ENCODE measurements at regions not wholly inside any gene's neighbourhood (a gene's known extent, or its start where the extent isn't known, plus 50 kb on each side); places are given as distances from the start of the nearest gene placed in this dataset.

DNA sequence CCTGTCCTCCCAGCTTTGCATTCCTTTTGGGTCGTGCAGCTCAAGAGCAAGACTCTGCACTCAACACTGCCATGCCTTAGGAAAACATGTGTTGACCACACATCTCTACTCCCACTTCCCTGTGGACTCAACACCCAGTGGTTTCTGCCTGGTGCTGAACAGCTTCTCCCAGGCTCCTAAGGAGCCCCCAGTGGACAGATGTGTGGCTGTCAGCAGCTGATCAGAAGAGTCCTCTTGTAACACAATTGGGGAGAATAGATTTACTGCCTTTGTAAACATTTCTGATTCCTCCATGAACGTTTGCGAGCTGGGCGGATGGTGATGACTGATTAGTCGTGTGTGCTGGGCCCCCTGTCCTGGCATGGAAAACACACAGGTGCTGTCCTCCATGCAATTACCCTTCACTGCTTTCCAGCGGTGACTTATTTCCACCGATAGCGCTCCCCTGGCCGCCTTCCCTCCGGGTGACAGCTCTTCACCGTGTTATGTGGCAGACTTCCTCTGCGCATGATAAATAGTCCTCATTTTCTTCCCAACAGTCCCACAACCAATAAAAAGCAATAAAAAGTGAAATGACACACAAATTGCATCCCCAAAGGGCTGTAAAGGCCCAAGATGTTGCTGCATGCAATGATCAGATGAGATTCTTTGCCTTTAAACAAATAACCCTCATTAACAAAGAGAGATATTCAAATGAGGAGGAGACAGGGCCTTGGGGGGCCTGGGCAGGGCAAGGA is 249.4 kb upstream of the AJAP1 start:
- no peaks in the 10 kb centered on the region for H3K9me3 ChIP-seq (replicated peaks)
- no peaks in the 10 kb centered on the region for H3K4me1 ChIP-seq
- peaks cover 34% of the 10 kb centered on the region for H3K27me3 ChIP-seq (ENCODE audit: low read depth)
- no peaks in the 10 kb centered on the region for H3K36me3 ChIP-seq
- DNase-seq, result no peak
- H3K27ac ChIP-seq (replicated peaks), result no peak overlapping the region
- H3K4me3 ChIP-seq, result no peak overlapping the region
- intact Hi-C loops (cut with micrococcal nuclease), result no loop called here
- TF ChIP-seq, protein P1, sequence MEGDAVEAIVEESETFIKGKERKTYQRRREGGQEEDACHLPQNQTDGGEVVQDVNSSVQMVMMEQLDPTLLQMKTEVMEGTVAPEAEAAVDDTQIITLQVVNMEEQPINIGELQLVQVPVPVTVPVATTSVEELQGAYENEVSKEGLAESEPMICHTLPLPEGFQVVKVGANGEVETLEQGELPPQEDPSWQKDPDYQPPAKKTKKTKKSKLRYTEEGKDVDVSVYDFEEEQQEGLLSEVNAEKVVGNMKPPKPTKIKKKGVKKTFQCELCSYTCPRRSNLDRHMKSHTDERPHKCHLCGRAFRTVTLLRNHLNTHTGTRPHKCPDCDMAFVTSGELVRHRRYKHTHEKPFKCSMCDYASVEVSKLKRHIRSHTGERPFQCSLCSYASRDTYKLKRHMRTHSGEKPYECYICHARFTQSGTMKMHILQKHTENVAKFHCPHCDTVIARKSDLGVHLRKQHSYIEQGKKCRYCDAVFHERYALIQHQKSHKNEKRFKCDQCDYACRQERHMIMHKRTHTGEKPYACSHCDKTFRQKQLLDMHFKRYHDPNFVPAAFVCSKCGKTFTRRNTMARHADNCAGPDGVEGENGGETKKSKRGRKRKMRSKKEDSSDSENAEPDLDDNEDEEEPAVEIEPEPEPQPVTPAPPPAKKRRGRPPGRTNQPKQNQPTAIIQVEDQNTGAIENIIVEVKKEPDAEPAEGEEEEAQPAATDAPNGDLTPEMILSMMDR (IDR thresholded peaks at IDR 0.05; ENCODE audit: borderline replicate concordance), result no peak

DNA sequence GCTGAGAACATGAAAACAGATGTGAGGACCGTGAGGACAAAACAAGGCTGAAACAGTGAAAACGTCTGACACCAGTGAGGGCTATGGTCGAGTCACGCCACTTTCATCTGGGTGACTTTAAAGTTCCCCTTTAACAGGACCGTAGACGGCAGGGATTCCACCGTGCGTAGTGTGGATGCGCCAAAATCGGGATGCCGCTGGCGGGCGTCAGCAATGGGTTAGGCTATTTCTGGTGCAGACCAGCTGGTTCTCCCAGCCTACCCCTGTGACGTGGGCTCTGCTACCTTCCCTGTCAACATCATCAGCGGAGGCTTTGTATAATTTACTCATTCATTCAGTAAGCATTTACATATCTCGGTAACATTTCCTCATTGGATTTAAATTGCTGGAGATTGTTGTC is 246.6 kb upstream of the AJAP1 start:
- Histone ChIP-seq H3K4me1 (no peaks in the 10 kb centered on the region), H3K4me3 (no peak overlapping the region), H3K36me3 (no peaks in the 10 kb centered on the region), H3K27ac (replicated peaks) (no peak overlapping the region), H3K27me3 (ENCODE audit: low read depth) (peaks cover 17% of the 10 kb centered on the region), H3K9me3 (replicated peaks) (no peaks in the 10 kb centered on the region)
- no peak for DNase-seq
- intact Hi-C loops (cut with micrococcal nuclease), result no loop called here
- TF ChIP-seq, protein P1 (IDR thresholded peaks at IDR 0.05; ENCODE audit: borderline replicate concordance), result no peak

DNA sequence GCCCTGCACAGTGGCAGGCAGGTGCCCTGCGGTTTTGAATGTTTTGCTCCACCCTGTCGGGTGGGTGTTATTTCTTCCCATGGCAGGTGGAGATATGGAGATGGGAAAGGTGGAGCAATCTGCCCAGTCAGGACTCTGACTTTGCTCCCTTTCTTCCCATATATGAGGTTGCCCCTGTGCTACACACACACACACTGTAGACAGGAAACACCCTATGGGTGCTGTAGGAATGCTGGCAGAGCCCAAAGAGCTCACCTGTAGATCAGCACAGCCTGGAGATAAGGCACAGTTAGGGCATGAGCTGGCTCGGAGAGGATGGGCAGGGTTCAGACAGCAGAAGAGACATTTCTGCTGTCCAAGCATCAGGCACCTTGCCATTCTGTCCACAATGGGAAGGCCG is 246.0 kb upstream of the AJAP1 start:
- TF ChIP-seq, protein P1 (IDR thresholded peaks at IDR 0.05; ENCODE audit: borderline replicate concordance), result no peak
- H3K4me3 ChIP-seq, result no peak overlapping the region
- no peak for DNase-seq

DNA sequence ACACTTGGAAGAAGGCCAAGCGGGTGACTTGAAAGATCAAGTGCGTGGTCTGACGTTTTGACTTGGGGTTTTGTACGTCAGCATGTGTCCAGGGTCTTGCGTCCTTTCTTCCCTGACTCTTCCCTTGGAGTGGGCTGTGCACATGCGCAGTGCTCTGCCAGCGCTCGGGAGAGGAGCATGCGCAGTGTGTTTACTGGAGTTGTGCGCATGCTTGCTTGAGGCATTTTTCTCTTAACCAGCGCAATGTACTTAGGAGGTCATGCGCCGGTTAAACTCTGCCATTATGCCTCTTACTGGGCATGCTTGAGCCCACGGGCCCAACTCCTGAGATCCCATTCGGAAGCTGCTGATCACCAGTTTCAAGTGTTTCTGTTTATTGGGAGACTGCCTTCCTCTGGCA is 242.5 kb upstream of the AJAP1 start:
- Histone ChIP-seq H3K4me1 (peaks cover 18% of the 10 kb centered on the region), H3K9me3 (replicated peaks) (peaks cover 17% of the 10 kb centered on the region), H3K36me3 (no peaks in the 10 kb centered on the region), H3K27me3 (ENCODE audit: low read depth) (peaks cover 21% of the 10 kb centered on the region), H3K27ac (replicated peaks) (no peak overlapping the region), H3K4me3 (no peak overlapping the region)
- TF ChIP-seq, protein P1 (IDR thresholded peaks at IDR 0.05; ENCODE audit: borderline replicate concordance), result no peak
- no peak for DNase-seq
- intact Hi-C loops (cut with micrococcal nuclease), result no loop called here

More for the DNA sequence above, 246.0 kb upstream of the AJAP1 start:
- Histone ChIP-seq H3K36me3 (no peaks in the 10 kb centered on the region), H3K27ac (replicated peaks) (no peak overlapping the region), H3K9me3 (replicated peaks) (peaks cover 4% of the 10 kb centered on the region), H3K27me3 (ENCODE audit: low read depth) (peaks cover 17% of the 10 kb centered on the region), H3K4me1 (no peaks in the 10 kb centered on the region)
- intact Hi-C loops (cut with micrococcal nuclease), result no loop called here

DNA sequence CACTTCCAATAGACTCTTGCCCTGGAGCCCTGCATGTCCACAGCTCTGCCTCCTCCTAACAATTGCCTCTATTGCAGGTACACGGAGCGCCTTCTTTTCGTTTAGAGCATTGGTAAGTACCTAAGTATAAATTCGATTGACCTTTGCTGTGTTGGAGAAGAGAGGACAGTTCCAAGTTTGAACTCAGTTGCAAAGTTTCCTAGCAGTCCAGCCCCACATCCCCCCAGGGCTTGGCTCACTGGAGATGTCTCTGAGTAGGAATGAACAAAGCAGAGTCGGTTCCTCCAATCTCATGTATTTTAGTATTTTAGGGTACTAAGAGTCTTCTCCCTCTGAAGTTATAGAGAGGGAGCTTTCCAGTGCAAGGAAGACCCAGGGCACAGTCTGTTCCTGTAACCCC is 238.9 kb upstream of the AJAP1 start:
- intact Hi-C loops (cut with micrococcal nuclease), result no loop called here
- no peak overlapping the region for H3K27ac ChIP-seq (replicated peaks)

More for the DNA sequence above, 238.9 kb upstream of the AJAP1 start:
- TF ChIP-seq, protein P1 (IDR thresholded peaks at IDR 0.05; ENCODE audit: borderline replicate concordance), result no peak
- no peaks in the 10 kb centered on the region for H3K36me3 ChIP-seq
- peaks cover 4% of the 10 kb centered on the region for H3K27me3 ChIP-seq (ENCODE audit: low read depth)
- DNase-seq, result no peak
- peaks cover 28% of the 10 kb centered on the region for H3K9me3 ChIP-seq (replicated peaks)
- H3K4me1 ChIP-seq, result peaks cover 18% of the 10 kb centered on the region
- H3K4me3 ChIP-seq, result no peak overlapping the region

Data from left ventricle myocardium inferior (tissue), 1 donor.